Trophoblast cell (in vitro differentiated cells and primary cell): ENCODE measurements at regions not wholly inside any gene's neighbourhood (a gene's known extent, or its start where the extent isn't known, plus 50 kb on each side); places are given as distances from the start of the nearest gene placed in this dataset.

Source experiments
- DNase-seq, 2 donors: peaks; one replicate each; pipeline ENCODE4 v3.0.0-alpha.2; 2016
- H2AFZ ChIP-seq: 2 replicates; pipeline ENCODE4 v1.6.1; 2013; ENCODE audit warnings: low read length, moderate library complexity, mild to moderate bottlenecking; ENCODE audit not compliant: insufficient read depth, poor library complexity
- H2AK5ac ChIP-seq: 2 replicates; pipeline ENCODE4 v1.6.1; 2013; ENCODE audit warnings: mild to moderate bottlenecking, low read length
- H2BK120ac ChIP-seq: 2 replicates; pipeline ENCODE4 v1.6.1; 2013; ENCODE audit warnings: low read length, mild to moderate bottlenecking, moderate library complexity; ENCODE audit not compliant: insufficient read depth, poor library complexity
- H2BK12ac ChIP-seq: 2 replicates; pipeline ENCODE4 v1.6.1; 2013; ENCODE audit warnings: mild to moderate bottlenecking, low read length, moderate library complexity
- H2BK5ac ChIP-seq: 2 replicates; pipeline ENCODE4 v1.6.1; 2013; ENCODE audit warnings: low read length, low read depth, moderate library complexity, mild to moderate bottlenecking; ENCODE audit not compliant: poor library complexity
- H3K14ac ChIP-seq: 2 replicates; pipeline ENCODE4 v1.6.1; 2013; ENCODE audit warnings: mild to moderate bottlenecking, low read length
- H3K18ac ChIP-seq: 2 replicates; pipeline ENCODE4 v1.6.1; 2013; ENCODE audit warnings: mild to moderate bottlenecking, low read length
- H3K23ac ChIP-seq: 2 replicates; pipeline ENCODE4 v1.6.1; 2013; ENCODE audit warnings: low read length
- H3K27ac ChIP-seq: 2 replicates; pipeline ENCODE4 v1.5.1; 2013; ENCODE audit warnings: low read depth, mild to moderate bottlenecking, inconsistent platforms, low read length, moderate library complexity
- H3K27me3 ChIP-seq: 2 replicates; pipeline ENCODE4 v1.6.1; 2013; ENCODE audit warnings: inconsistent platforms, mild to moderate bottlenecking, low read length, moderate library complexity; ENCODE audit not compliant: insufficient read depth
- H3K36me3 ChIP-seq, 2 experiments: 1 replicate in 1 of 2; 2 replicates in 1 of 2; pipeline ENCODE4 v1.6.1; 2013; ENCODE audit warnings: low read length in 2 of 2, mild to moderate bottlenecking in 2 of 2, moderate library complexity in 1 of 2; ENCODE audit not compliant: insufficient read depth in 2 of 2, control insufficient read depth in 1 of 2
- H3K4ac ChIP-seq: 2 replicates; pipeline ENCODE4 v1.6.1; 2013; ENCODE audit warnings: low read depth, mild to moderate bottlenecking, low read length, moderate library complexity
- H3K4me1 ChIP-seq, 2 experiments: 1 replicate in 1 of 2; 2 replicates in 1 of 2; pipeline ENCODE4 v1.6.1; 2013; ENCODE audit warnings: low read length in 2 of 2, mild to moderate bottlenecking in 2 of 2, moderate library complexity in 1 of 2; ENCODE audit not compliant: insufficient read depth in 2 of 2, control insufficient read depth in 1 of 2
- H3K4me2 ChIP-seq: 2 replicates; pipeline ENCODE4 v1.6.1; 2013; ENCODE audit warnings: inconsistent platforms, mild to moderate bottlenecking, low read length, moderate library complexity
- H3K4me3 ChIP-seq: 2 replicates; pipeline ENCODE4 v1.5.1; 2013; ENCODE audit warnings: mild to moderate bottlenecking, low read depth, low read length, inconsistent platforms
- H3K79me1 ChIP-seq: one replicate; pipeline ENCODE4 v1.6.1; 2013; ENCODE audit warnings: low read length
- H3K79me2 ChIP-seq: 2 replicates; pipeline ENCODE4 v1.6.1; 2013; ENCODE audit warnings: low read length, mild to moderate bottlenecking; ENCODE audit not compliant: control insufficient read depth, insufficient read depth, poor library complexity
- H3K9ac ChIP-seq: 2 replicates; pipeline ENCODE4 v1.6.1; 2013; ENCODE audit warnings: mild to moderate bottlenecking, low read length
- H3K9me3 ChIP-seq: 2 replicates; pipeline ENCODE4 v1.6.1; 2013; ENCODE audit warnings: low read depth, mild to moderate bottlenecking, control low read depth, inconsistent platforms, low read length; ENCODE audit not compliant: insufficient read depth
- H4K12ac ChIP-seq: 2 replicates; pipeline ENCODE4 v1.6.1; 2013; ENCODE audit warnings: low read depth, mild to moderate bottlenecking, low read length, moderate library complexity
- H4K8ac ChIP-seq: 2 replicates; pipeline ENCODE4 v1.6.1; 2013; ENCODE audit warnings: low read depth, mild to moderate bottlenecking, low read length, moderate library complexity
- H4K91ac ChIP-seq: one replicate; pipeline ENCODE4 v1.6.1; 2013; ENCODE audit warnings: low read depth, mild to moderate bottlenecking, low read length, moderate library complexity
- WGBS: extraction: QIAGEN DNeasy Blood & Tissue Kit; methylation state at CpG from one replicate; pipeline ENCODE4 v1.1.7; 2013; ENCODE audit warnings: missing lambda C conversion rate; ENCODE audit not compliant: insufficient read length, insufficient coverage; ENCODE audit errors: extremely low coverage; 5-methylcytosine and 5-hydroxymethylcytosine counted together

- Histone ChIP-seq H3K14ac (no peak overlapping the region), H2AK5ac (no peak overlapping the region), H3K27ac (no peak overlapping the region), H3K23ac (no peak overlapping the region), H2BK5ac (no peak overlapping the region), H4K8ac (no peak overlapping the region), H3K4me1 (peaks cover 3% of the 10 kb centered on the region in 2 experiments), H3K4ac (no peak overlapping the region), H3K18ac (no peak overlapping the region), H4K91ac (no peak overlapping the region), H2AFZ (no peak overlapping the region), H2BK12ac (no peak overlapping the region), H3K36me3 (no peaks in the 10 kb centered on the region), H3K79me2 (no peaks in the 10 kb centered on the region), H3K9ac (no peak overlapping the region), H3K4me2 (no peak overlapping the region), H3K9me3 (no peaks in the 10 kb centered on the region), H3K27me3 (peaks cover 7% of the 10 kb centered on the region), H4K12ac (no peak overlapping the region), H3K4me3 (no peak overlapping the region), H3K79me1 (no peaks in the 10 kb centered on the region), H2BK120ac (no peak overlapping the region)
- no peak for DNase-seq
- no CpG with 5 or more reads among the region's 3 CpGs for WGBS
These were observed 108.7 kb downstream of the ZNF281 start for GRCh38 chr1:200301152-200301551.

GRCh38 chr1:200299571-200299970 is 110.3 kb downstream of the ZNF281 start:
- WGBS = no CpG with 5 or more reads among the region's 1 CpG
- no peak overlapping the region for H3K4ac ChIP-seq

GRCh38 chr1:200298242-200298641 is 111.6 kb downstream of the ZNF281 start:
- Histone ChIP-seq H3K27me3 (peaks cover 7% of the 10 kb centered on the region), H3K14ac (no peak overlapping the region), H2AK5ac (no peak overlapping the region), H3K79me1 (no peaks in the 10 kb centered on the region), H3K4me1 (peaks cover 3% of the 10 kb centered on the region in 2 experiments), H3K9me3 (no peaks in the 10 kb centered on the region), H3K27ac (no peak overlapping the region), H2AFZ (no peak overlapping the region), H3K36me3 (no peaks in the 10 kb centered on the region), H2BK12ac (no peak overlapping the region), H2BK5ac (no peak overlapping the region), H3K18ac (no peak overlapping the region), H3K9ac (no peak overlapping the region), H2BK120ac (no peak overlapping the region), H3K79me2 (no peaks in the 10 kb centered on the region), H4K8ac (no peak overlapping the region), H3K4ac (no peak overlapping the region), H4K12ac (no peak overlapping the region), H3K23ac (no peak overlapping the region), H4K91ac (no peak overlapping the region), H3K4me2 (no peak overlapping the region), H3K4me3 (no peak overlapping the region)
- no peak for DNase-seq
- WGBS = no CpG with 5 or more reads among the region's 1 CpG

More at GRCh38 chr1:200299571-200299970, 110.3 kb downstream of the ZNF281 start:
- no peaks in the 10 kb centered on the region for H3K79me2 ChIP-seq
- no peak overlapping the region for H4K91ac ChIP-seq
- no peak overlapping the region for H3K4me3 ChIP-seq
- H4K8ac ChIP-seq = no peak overlapping the region
- no peaks in the 10 kb centered on the region for H3K9me3 ChIP-seq
- H2AK5ac ChIP-seq = no peak overlapping the region
- peaks cover 7% of the 10 kb centered on the region for H3K27me3 ChIP-seq
- H2BK12ac ChIP-seq = no peak overlapping the region
- no peak overlapping the region for H3K18ac ChIP-seq
- no peak overlapping the region for H2AFZ ChIP-seq
- no peak overlapping the region for H3K9ac ChIP-seq
- H3K27ac ChIP-seq = no peak overlapping the region
- no peak overlapping the region for H3K23ac ChIP-seq
- H4K12ac ChIP-seq = no peak overlapping the region
- H2BK5ac ChIP-seq = no peak overlapping the region
- no peaks in the 10 kb centered on the region for H3K36me3 ChIP-seq
- DNase-seq = peak in 1 of 2 donors; percentile 73
- peaks cover 3% of the 10 kb centered on the region in 2 experiments for H3K4me1 ChIP-seq
- H3K14ac ChIP-seq = no peak overlapping the region
- no peaks in the 10 kb centered on the region for H3K79me1 ChIP-seq
- no peak overlapping the region for H3K4me2 ChIP-seq
- no peak overlapping the region for H2BK120ac ChIP-seq

- Histone ChIP-seq H3K23ac (no peak overlapping the region), H3K27ac (no peak overlapping the region), H2BK5ac (no peak overlapping the region), H3K9me3 (no peaks in the 10 kb centered on the region), H4K91ac (no peak overlapping the region), H4K8ac (no peak overlapping the region), H3K4me2 (no peak overlapping the region), H3K18ac (no peak overlapping the region), H2AFZ (no peak overlapping the region), H3K9ac (no peak overlapping the region), H3K36me3 (no peaks in the 10 kb centered on the region), H3K79me1 (no peaks in the 10 kb centered on the region), H2BK120ac (no peak overlapping the region), H3K79me2 (no peaks in the 10 kb centered on the region), H3K4me3 (no peak overlapping the region), H3K4me1 (no peaks in the 10 kb centered on the region), H3K27me3 (no peaks in the 10 kb centered on the region), H3K14ac (no peak overlapping the region), H4K12ac (no peak overlapping the region), H2AK5ac (no peak overlapping the region), H2BK12ac (no peak overlapping the region), H3K4ac (no peak overlapping the region)
- WGBS = no CpG with 5 or more reads among the region's 2 CpGs
- DNase-seq = peak; percentile 27 to 78
These were observed 113.7 kb downstream of the ZNF281 start for GRCh38 chr1:200296091-200296661.
